ENCODE measurements at regions not wholly inside any gene's neighbourhood (a gene's known extent, or its start where the extent isn't known, plus 50 kb on each side); places are given as distances from the start of the nearest gene placed in this dataset.

DNA sequence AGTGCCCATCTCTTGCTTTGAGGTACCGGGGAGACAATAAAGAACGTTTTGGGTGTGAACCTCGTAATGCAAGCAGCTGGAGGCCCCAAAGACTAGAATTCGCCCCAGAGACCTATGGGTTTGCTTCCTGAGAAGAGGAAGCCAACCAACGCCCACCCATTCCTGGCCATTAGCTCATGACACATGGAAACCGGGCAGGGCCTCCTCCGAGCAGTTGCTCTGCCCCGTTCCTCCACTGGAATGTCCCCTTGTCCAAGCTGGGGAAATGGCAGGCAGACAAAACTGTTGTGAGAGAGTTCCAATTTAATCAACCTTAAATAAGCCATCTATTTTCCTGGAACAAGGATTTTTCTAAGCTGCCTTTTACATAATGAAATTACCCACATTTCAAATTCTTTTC is 250.9 kb upstream of the IGF1R start (continued):
- TF ChIP-seq, protein P1, sequence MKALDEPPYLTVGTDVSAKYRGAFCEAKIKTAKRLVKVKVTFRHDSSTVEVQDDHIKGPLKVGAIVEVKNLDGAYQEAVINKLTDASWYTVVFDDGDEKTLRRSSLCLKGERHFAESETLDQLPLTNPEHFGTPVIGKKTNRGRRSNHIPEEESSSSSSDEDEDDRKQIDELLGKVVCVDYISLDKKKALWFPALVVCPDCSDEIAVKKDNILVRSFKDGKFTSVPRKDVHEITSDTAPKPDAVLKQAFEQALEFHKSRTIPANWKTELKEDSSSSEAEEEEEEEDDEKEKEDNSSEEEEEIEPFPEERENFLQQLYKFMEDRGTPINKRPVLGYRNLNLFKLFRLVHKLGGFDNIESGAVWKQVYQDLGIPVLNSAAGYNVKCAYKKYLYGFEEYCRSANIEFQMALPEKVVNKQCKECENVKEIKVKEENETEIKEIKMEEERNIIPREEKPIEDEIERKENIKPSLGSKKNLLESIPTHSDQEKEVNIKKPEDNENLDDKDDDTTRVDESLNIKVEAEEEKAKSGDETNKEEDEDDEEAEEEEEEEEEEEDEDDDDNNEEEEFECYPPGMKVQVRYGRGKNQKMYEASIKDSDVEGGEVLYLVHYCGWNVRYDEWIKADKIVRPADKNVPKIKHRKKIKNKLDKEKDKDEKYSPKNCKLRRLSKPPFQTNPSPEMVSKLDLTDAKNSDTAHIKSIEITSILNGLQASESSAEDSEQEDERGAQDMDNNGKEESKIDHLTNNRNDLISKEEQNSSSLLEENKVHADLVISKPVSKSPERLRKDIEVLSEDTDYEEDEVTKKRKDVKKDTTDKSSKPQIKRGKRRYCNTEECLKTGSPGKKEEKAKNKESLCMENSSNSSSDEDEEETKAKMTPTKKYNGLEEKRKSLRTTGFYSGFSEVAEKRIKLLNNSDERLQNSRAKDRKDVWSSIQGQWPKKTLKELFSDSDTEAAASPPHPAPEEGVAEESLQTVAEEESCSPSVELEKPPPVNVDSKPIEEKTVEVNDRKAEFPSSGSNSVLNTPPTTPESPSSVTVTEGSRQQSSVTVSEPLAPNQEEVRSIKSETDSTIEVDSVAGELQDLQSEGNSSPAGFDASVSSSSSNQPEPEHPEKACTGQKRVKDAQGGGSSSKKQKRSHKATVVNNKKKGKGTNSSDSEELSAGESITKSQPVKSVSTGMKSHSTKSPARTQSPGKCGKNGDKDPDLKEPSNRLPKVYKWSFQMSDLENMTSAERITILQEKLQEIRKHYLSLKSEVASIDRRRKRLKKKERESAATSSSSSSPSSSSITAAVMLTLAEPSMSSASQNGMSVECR (CRISPR knock-in tag; IDR thresholded peaks at IDR 0.05), result no peak
- no peak for TF ChIP-seq ZSCAN29 (IDR thresholded peaks at IDR 0.05)
- TF ChIP-seq JUND (IDR thresholded peaks at IDR 0.05; ENCODE audit: borderline replicate concordance, low read depth, low read length), result no peak
- TF ChIP-seq JUND (tag; IDR thresholded peaks at IDR 0.05; ENCODE audit: borderline replicate concordance, low read depth, low read length), result no peak
- no peak for TF ChIP-seq MAZ (CRISPR knock-in tag; conservative IDR thresholded peaks at IDR 0.05 in 1 of 2, IDR thresholded peaks at IDR 0.05 in 1 of 2)
- TF ChIP-seq, protein P2, sequence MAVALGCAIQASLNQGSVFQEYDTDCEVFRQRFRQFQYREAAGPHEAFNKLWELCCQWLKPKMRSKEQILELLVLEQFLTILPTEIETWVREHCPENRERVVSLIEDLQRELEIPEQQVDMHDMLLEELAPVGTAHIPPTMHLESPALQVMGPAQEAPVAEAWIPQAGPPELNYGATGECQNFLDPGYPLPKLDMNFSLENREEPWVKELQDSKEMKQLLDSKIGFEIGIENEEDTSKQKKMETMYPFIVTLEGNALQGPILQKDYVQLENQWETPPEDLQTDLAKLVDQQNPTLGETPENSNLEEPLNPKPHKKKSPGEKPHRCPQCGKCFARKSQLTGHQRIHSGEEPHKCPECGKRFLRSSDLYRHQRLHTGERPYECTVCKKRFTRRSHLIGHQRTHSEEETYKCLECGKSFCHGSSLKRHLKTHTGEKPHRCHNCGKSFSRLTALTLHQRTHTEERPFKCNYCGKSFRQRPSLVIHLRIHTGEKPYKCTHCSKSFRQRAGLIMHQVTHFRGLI (CRISPR knock-in tag; IDR thresholded peaks at IDR 0.05), result no peak
- TF ChIP-seq STAT5B (CRISPR knock-in tag; IDR thresholded peaks at IDR 0.05), result no peak
- no peak for TF ChIP-seq MAFG (tag; conservative IDR thresholded peaks at IDR 0.05)
